Anterior cingulate cortex (tissue), 58 donors: ENCODE measurements at regions not wholly inside any gene's neighbourhood (a gene's known extent, or its start where the extent isn't known, plus 50 kb on each side); places are given as distances from the start of the nearest gene placed in this dataset.
A peak's percentile ranks its signal among the peaks of the same experiment; 100 is the strongest.

ENCODE experiments used
- DNase-seq, 58 donors: peaks; one replicate each; lab custom pipeline; 2025; lab: John Stamatoyannopoulos, UW

GRCh38 chr2:16323551-16324543, 341.8 kb downstream of the CYRIA start:
- DNase-seq, result no peak

- DNase-seq, result no peak
Measured at GRCh38 chr2:16323126-16323520, 342.5 kb downstream of the CYRIA start.

GRCh38 chr2:16322308-16323125, 343.1 kb downstream of the CYRIA start:
- peak in 1 of 58 donors; percentile 30 for DNase-seq

GRCh38 chr2:16321872-16322271, 343.8 kb downstream of the CYRIA start:
- DNase-seq, result peak in 18 of 58 donors; percentile 4 to 55 (median 22)

- DNase-seq, result peak in 1 of 58 donors; percentile 13
Measured at GRCh38 chr2:16321256-16321655, 344.4 kb downstream of the CYRIA start.

GRCh38 chr2:16320716-16321115, 344.9 kb downstream of the CYRIA start:
- DNase-seq, result peak in 13 of 58 donors; percentile 8 to 45 (median 23)

- DNase-seq, result no peak
Measured at GRCh38 chr2:16319551-16320121, 346.0 kb downstream of the CYRIA start.

- DNase-seq, result no peak
Measured at GRCh38 chr2:16318474-16319195, 347.0 kb downstream of the CYRIA start.

- DNase-seq, result no peak
Measured at GRCh38 chr2:16318051-16318450, 347.6 kb downstream of the CYRIA start.

GRCh38 chr2:16317211-16317830, 348.3 kb downstream of the CYRIA start:
- no peak for DNase-seq

GRCh38 chr2:16316456-16317210, 349.0 kb downstream of the CYRIA start:
- no peak for DNase-seq

- no peak for DNase-seq
Measured at GRCh38 chr2:16315908-16316307, 349.7 kb downstream of the CYRIA start.

- no peak for DNase-seq
Measured at GRCh38 chr2:16315458-16315835, 350.2 kb downstream of the CYRIA start.

GRCh38 chr2:16314691-16315457, 350.8 kb downstream of the CYRIA start:
- no peak for DNase-seq

- DNase-seq, result no peak
Measured at GRCh38 chr2:16314001-16314400, 351.6 kb downstream of the CYRIA start.

- DNase-seq, result no peak
Measured at GRCh38 chr2:16313235-16313975, 352.2 kb downstream of the CYRIA start.

- no peak for DNase-seq
Measured at GRCh38 chr2:16312771-16313170, 352.9 kb downstream of the CYRIA start.
